Thyroid gland (tissue), 4 donors: ENCODE measurements at regions not wholly inside any gene's neighbourhood (a gene's known extent, or its start where the extent isn't known, plus 50 kb on each side); places are given as distances from the start of the nearest gene placed in this dataset.
A peak's percentile ranks its signal among the peaks of the same experiment; 100 is the strongest.

ENCODE experiments used
- DNase-seq, 2 donors: peaks; one replicate each; pipeline ENCODE4 v3.0.0-alpha.2; 2019
- H3K27ac ChIP-seq, 3 donors: fragments of 200-600 bp; sonication (generic); 1 replicate in 2 of 3; 2 replicates in 1 of 3; pipeline ENCODE4 v1.5.1; 2016 to 2019; ENCODE audit warnings: mild to moderate bottlenecking in 1 of 3, moderate library complexity in 1 of 3
- H3K27me3 ChIP-seq: fragments of 200-600 bp; sonication (generic); one replicate; pipeline ENCODE4 v1.5.1; 2019
- H3K36me3 ChIP-seq, 2 donors: fragments of 200-600 bp; sonication (generic); one replicate each; pipeline ENCODE4 v1.5.1; 2016 to 2019
- H3K4me1 ChIP-seq, 2 donors: fragments of 200-600 bp; sonication (generic); one replicate each; pipeline ENCODE4 v1.5.1; 2017 to 2019
- H3K4me3 ChIP-seq, 3 donors: fragments of 200-600 bp; sonication (generic); replicated peaks in 1 of 3; 1 replicate in 2 of 3; 2 replicates in 1 of 3; pipeline ENCODE4 v1.5.1; 2016; ENCODE audit warnings: mild to moderate bottlenecking in 1 of 3
- H3K9me3 ChIP-seq: fragments of 200-600 bp; sonication (generic); one replicate; pipeline ENCODE4 v1.5.1; 2017
- POLR2A ChIP-seq, 2 donors: fragments of 450-650 bp; IDR thresholded peaks; one replicate each; pipeline ENCODE4 v1.6.1; 2017; ENCODE audit warnings: antibody characterized with exemption in 2 of 2, mild to moderate bottlenecking in 2 of 2, moderate library complexity in 1 of 2
- WGBS, 2 donors: methylation state at CpG; one replicate each; pipeline ENCODE4 v1.1.5; 2017; 5-methylcytosine and 5-hydroxymethylcytosine counted together
- intact Hi-C: fragments of 100-400 bp; cut with DNase I; formaldehyde crosslinking; loops from one replicate; pipeline ENCODE4 v1.15.1; 2023
- TF ChIP-seq, protein P1 (sequence below), 6 experiments: fragments of 200-600 bp in 3 of 6; fragments of 450-650 bp in 3 of 6; sonication (generic) in 3 of 6; IDR thresholded peaks; one replicate each; pipeline ENCODE4 v1.5.1; 2016 to 2019; ENCODE audit warnings: antibody characterized with exemption in 6 of 6, mild to moderate bottlenecking in 2 of 6, inconsistent platforms in 1 of 6, moderate library complexity in 1 of 6

DNA sequence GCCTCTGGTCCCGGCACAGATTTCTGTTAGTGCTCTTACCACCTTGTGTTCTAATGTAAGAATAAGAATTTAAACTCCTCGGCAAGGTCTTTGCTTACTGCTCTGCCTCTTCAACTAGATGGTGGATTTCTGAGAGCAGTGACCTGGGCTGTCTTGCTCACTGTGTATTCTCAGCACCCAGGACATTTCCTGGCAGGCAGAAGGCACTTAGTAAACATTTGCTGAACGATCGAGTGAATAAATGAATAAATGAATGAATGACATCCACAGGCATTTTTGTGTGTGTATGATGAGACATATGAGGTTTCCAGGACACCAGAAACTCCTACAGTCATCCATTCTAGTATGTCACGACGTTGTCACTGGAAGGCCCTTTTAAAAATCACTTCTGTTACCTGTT lies 143.2 kb downstream of the BOD1 start:
- Histone ChIP-seq H3K27me3 (no peaks in the 10 kb centered on the region), H3K27ac (peak overlapping the region; percentile 40 to 90 (median 69)), H3K36me3 (no peaks in the 10 kb centered on the region), H3K4me1 (peaks cover 18 to 21% of the 10 kb centered on the region in 2 donors), H3K9me3 (no peaks in the 10 kb centered on the region), H3K4me3 (no peak overlapping the region)
- peak in 1 of 2 donors; percentile 5 for TF ChIP-seq POLR2A (IDR thresholded peaks at IDR 0.05)
- TF ChIP-seq, protein P1, sequence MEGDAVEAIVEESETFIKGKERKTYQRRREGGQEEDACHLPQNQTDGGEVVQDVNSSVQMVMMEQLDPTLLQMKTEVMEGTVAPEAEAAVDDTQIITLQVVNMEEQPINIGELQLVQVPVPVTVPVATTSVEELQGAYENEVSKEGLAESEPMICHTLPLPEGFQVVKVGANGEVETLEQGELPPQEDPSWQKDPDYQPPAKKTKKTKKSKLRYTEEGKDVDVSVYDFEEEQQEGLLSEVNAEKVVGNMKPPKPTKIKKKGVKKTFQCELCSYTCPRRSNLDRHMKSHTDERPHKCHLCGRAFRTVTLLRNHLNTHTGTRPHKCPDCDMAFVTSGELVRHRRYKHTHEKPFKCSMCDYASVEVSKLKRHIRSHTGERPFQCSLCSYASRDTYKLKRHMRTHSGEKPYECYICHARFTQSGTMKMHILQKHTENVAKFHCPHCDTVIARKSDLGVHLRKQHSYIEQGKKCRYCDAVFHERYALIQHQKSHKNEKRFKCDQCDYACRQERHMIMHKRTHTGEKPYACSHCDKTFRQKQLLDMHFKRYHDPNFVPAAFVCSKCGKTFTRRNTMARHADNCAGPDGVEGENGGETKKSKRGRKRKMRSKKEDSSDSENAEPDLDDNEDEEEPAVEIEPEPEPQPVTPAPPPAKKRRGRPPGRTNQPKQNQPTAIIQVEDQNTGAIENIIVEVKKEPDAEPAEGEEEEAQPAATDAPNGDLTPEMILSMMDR (IDR thresholded peaks at IDR 0.05) = no peak
- 53 to 58% methylated on average over 6 of the region's 6 CpGs for WGBS, 2 donors
- DNase-seq = peak; percentile 40 to 58
- intact Hi-C loops = no loop called here

GRCh38 chr5:173472784-173473278 lies 143.6 kb downstream of the BOD1 start:
- DNase-seq = peak; percentile 86 to 90
- peak in 1 of 2 donors; percentile 7 for TF ChIP-seq POLR2A (IDR thresholded peaks at IDR 0.05)
- TF ChIP-seq, protein P1 (IDR thresholded peaks at IDR 0.05) = no peak
- intact Hi-C loops = no loop called here
- WGBS, 2 donors = 48 to 60% methylated on average over 3 of the region's 3 CpGs
- Histone ChIP-seq H3K9me3 (no peaks in the 10 kb centered on the region), H3K27ac (peak overlapping the region; percentile 40 to 90 (median 69)), H3K4me1 (peaks cover 18 to 21% of the 10 kb centered on the region in 2 donors), H3K4me3 (no peak overlapping the region), H3K36me3 (no peaks in the 10 kb centered on the region), H3K27me3 (no peaks in the 10 kb centered on the region)

- Histone ChIP-seq H3K27me3 (no peaks in the 10 kb centered on the region), H3K36me3 (no peaks in the 10 kb centered on the region), H3K27ac (peak overlapping the region; percentile 40 to 90 (median 69)), H3K9me3 (no peaks in the 10 kb centered on the region), H3K4me3 (no peak overlapping the region), H3K4me1 (peaks cover 18 to 21% of the 10 kb centered on the region in 2 donors)
- DNase-seq = peak; percentile 72 to 78
- intact Hi-C loops = no loop called here
- WGBS, 2 donors = 43 to 53% methylated on average over 3 of the region's 3 CpGs
- TF ChIP-seq, protein P1 (IDR thresholded peaks at IDR 0.05) = no peak
- peak in 1 of 2 donors; percentile 37 for TF ChIP-seq POLR2A (IDR thresholded peaks at IDR 0.05)
Observed at GRCh38 chr5:173472164-173472563, 143.9 kb upstream of the STC2 start.

DNA sequence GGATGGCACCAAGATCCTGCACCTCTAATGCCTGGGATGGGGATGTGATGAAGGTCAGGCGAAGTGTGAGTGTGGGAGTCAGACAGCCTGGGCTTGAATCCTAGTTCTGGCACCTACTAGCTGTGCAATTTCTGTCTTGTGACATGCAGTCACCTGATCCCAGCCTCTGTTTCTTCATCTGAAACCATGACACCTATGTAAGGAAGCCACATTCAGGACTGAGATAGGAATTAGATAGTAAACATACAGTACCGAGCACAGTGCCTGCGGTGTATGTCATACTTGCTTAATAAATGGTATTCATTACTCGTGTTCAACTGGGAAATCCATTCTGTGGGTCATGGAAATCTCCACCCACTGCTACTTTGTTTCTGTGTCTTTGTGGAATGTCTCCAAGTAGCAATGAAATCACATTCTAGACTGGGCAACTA lies 140.6 kb upstream of the STC2 start:
- Histone ChIP-seq H3K9me3 (no peaks in the 10 kb centered on the region), H3K4me1 (peaks cover 18 to 21% of the 10 kb centered on the region in 2 donors), H3K36me3 (no peaks in the 10 kb centered on the region), H3K27me3 (no peaks in the 10 kb centered on the region), H3K27ac (no peak overlapping the region), H3K4me3 (no peak overlapping the region)
- no peak for DNase-seq
- WGBS, 2 donors = 80 to 84% methylated on average over 4 of the region's 4 CpGs
- intact Hi-C loops = no loop called here
- TF ChIP-seq, protein P1 (IDR thresholded peaks at IDR 0.05) = no peak
- no peak for TF ChIP-seq POLR2A (IDR thresholded peaks at IDR 0.05)

- TF ChIP-seq POLR2A (IDR thresholded peaks at IDR 0.05) = no peak
- TF ChIP-seq, protein P1 (IDR thresholded peaks at IDR 0.05) = no peak
- WGBS, 2 donors = 81 to 100% methylated on average over 1 of the region's 1 CpG
- intact Hi-C loops = no loop called here
Observed at GRCh38 chr5:173466227-173466626, 138.0 kb upstream of the STC2 start.

More at GRCh38 chr5:173466227-173466626, 138.0 kb upstream of the STC2 start:
- no peaks in the 10 kb centered on the region for H3K36me3 ChIP-seq
- H3K27ac ChIP-seq = no peak overlapping the region
- no peaks in the 10 kb centered on the region for H3K27me3 ChIP-seq
- H3K9me3 ChIP-seq = no peaks in the 10 kb centered on the region
- no peaks in the 10 kb centered on the region for H3K4me1 ChIP-seq
- no peak for DNase-seq
- H3K4me3 ChIP-seq = no peak overlapping the region
